ENCODE measurements at regions not wholly inside any gene's neighbourhood (a gene's known extent, or its start where the extent isn't known, plus 50 kb on each side); places are given as distances from the start of the nearest gene placed in this dataset.

DNA sequence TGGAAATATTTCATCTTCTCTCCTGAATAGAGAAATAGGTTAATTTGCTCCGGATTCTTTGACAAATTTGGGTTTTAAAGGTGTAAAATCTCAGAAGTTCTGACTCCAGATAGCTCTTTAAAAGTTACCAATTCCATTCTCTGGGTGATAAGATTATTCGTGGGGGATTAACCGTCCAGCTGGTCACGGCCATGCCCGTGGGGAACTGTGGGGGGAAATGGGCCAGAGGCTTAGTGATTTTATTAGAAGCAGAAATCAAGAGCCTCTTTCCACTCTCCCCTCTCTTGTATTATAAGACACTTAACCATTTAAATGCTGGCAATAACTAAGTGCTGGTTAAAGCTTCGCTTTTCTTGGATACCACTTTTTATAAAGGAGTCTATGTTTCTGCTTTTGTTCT is 376.4 kb upstream of the KAZN start:
- no peak for DNase-seq

GRCh38 chr1:14228677-14229076 is 369.8 kb upstream of the KAZN start:
- DNase-seq = no peak

DNA sequence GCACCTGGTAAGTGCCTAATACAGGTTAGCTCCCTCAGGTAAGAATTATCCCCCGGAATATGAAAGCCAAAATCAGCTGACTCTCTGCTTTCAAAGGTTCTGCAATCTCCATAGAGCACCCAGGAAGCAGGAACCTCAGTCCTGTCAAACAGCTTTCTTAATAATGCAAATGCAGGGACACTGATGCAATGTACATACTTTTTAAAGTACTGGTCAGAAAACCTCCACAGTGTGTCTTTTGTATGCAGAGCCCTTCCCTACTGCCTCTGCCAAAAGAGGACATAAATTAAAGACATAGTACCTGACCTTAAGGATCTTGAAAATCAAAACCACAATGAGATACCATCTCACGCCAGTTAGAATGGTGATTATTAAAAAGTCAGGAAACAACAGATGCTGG is 365.0 kb upstream of the KAZN start:
- DNase-seq = no peak

- no peak for DNase-seq
Observed at GRCh38 chr1:14236097-14236496, 362.4 kb upstream of the KAZN start.

DNA sequence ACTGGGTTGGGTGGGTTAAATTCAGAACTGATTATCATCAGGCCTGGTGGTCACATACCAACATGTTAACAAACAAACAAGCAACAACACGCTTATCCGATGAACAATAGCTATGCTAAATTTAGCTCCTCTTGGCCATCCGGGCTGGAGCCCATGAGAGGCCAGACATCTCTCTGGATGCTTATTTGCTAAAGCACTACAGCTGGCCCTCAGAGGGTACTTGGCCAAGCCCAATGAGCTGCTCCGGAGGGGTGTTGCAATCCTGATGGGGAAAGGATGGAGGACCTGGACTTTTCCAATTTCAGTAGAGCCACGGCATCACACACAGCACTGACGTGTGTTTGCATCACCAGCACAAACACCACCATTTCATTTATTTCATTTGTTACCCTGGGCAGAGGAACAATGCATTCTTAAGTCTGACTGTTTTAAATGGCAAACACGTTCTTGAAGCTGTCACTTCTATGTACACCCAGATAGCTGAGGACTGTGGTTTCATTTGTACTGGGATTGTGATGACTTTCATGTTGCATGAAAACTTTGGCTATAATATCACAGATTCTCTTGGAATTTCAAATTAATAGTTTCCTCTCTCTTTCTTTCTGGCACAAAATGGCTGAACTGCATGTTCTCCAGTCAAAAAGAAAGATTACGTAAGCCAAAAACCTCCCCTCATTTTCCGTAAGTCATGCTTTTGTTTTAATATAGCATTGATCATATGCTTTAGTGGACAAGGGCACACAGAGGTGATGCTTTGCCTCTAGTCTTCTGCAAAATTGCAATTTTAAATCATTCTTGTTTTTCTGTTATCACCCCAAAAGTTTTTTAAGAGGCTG is 359.8 kb upstream of the KAZN start:
- DNase-seq = no peak

- DNase-seq = no peak
Observed at GRCh38 chr1:14240265-14240664, 358.2 kb upstream of the KAZN start.

DNA sequence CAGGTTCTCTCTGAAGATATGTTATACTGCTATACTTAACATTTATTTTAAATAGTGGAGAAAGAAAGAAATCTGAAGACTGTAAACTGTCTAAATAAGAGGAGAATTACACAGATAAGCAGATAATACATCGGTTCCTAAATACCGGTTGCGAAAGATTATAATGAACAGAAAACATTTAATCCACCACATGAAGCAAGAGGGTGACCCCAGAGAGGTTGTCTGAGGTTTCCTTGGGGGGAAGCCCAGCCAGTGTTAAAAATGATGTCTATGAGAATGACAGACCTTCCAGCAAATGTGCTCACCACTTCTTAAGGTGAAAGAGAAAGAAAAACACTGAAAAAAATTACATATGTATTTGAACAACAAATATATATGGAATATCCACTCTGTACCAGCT is 356.4 kb upstream of the KAZN start:
- DNase-seq = no peak

- DNase-seq = no peak
Observed at GRCh38 chr1:14242870-14243269, 355.6 kb upstream of the KAZN start.

- no peak for DNase-seq
Observed at GRCh38 chr1:14245954-14246353, 352.5 kb upstream of the KAZN start.

- DNase-seq = no peak
Observed at GRCh38 chr1:14246471-14246870, 352.0 kb upstream of the KAZN start.

DNA sequence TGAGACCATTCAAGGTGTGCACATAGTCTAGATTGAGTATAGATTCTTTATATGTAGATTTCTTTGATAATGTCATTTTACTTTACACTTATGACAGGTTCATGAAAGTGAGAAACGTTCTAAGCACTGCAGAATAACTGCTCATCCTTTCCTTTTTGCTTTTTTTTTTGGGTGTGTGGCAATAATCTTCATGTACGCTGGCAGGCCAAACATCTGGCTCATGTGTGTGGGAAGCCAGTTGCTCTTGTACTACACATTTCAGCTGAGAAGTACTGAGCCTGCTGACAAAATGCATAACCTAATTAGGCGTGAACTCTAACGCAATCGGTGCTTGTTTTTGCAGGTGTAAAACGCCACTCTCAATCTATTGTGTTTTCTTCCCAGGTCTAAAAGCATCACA is 350.8 kb upstream of the KAZN start:
- DNase-seq = no peak

- DNase-seq = no peak
Observed at GRCh38 chr1:14251871-14252270, 346.6 kb upstream of the KAZN start.

DNA sequence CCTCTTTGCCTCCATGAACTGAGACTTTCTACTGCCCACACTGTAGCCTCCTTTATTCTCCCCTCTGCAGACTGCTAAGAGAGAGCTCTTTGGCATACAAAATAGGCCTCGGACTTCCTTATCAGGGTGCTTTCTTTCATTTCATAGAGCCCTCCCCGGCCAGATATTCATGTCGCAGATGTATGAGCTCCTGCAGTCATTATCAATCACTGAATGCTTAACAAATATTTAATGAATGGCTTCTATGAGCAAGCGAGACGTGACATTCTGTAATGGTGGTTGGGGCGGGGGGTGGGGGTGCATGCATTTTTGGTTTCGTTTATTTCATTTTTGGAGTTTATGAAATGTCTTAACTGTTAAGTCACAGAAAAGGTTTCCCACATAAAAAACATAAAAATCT is 344.8 kb upstream of the KAZN start:
- no peak for DNase-seq

- DNase-seq = no peak
Observed at GRCh38 chr1:14254251-14254650, 344.2 kb upstream of the KAZN start.

- DNase-seq = no peak
Observed at GRCh38 chr1:14255233-14255632, 343.3 kb upstream of the KAZN start.

DNA sequence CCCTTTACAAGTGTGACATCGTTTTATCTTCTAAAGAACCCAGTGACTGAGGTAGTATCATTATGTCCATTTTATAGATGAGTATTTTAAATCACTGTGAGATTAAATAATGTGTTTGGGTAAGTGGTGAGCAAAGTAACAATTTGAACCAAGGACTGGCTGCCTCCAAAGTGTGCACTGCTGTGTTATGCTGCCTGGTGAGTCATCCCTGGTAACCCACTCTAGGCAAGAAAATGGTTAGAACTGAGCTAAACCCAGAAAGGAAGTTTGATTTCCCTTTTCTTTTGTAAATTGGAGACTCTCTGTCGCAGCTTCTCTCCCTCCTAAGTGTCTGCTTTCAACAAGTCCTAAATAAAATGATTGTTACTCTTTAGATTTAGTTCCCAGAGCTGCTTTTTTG is 342.8 kb upstream of the KAZN start:
- no peak for DNase-seq

- no peak for DNase-seq
Observed at GRCh38 chr1:14259191-14259757, 339.2 kb upstream of the KAZN start.

- no peak for DNase-seq
Observed at GRCh38 chr1:14260480-14260879, 338.0 kb upstream of the KAZN start.

DNA sequence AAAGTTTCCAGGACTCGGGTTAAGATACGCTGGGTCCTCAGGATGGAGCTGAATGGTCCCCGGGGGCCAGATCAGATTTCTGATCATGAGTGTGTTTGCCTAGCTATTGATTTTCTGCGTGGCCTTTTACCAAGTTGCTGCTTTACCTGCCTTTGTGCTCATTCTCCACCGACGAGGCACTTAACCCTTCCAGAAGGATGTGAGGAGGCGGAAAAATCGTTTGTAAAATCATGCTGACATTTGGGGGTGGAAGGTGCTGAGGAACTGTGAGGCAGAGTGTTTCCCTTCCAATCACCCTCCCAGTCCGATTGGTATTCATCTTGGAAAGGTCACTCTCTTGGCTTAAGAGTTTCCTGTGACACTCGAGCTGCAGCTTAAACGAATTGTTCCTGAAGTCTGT is 337.1 kb upstream of the KAZN start:
- no peak for DNase-seq

- no peak for DNase-seq
Observed at GRCh38 chr1:14262637-14263036, 335.8 kb upstream of the KAZN start.

DNA sequence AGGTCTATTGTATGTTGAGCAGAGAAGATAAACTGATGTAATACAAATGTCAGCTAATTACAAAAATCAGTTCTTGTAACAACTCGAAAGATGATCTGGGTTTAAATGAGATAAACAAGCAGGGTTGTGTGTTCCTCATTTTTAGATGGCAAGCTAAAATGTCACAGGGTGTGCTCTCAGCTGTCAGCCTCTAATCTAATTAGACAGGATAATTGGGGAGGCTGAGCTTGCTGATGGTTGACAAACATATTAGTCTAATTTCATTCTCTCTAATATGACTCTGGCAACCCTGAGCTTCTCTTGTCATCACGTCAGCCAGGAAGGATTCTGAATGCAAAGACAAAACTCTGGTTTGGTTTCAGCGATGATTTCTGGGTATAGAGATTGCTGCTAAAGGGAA is 335.3 kb upstream of the KAZN start:
- DNase-seq = no peak

- no peak for DNase-seq
Observed at GRCh38 chr1:14263671-14264070, 334.8 kb upstream of the KAZN start.

GRCh38 chr1:14265495-14265894 is 333.0 kb upstream of the KAZN start:
- DNase-seq = no peak

DNA sequence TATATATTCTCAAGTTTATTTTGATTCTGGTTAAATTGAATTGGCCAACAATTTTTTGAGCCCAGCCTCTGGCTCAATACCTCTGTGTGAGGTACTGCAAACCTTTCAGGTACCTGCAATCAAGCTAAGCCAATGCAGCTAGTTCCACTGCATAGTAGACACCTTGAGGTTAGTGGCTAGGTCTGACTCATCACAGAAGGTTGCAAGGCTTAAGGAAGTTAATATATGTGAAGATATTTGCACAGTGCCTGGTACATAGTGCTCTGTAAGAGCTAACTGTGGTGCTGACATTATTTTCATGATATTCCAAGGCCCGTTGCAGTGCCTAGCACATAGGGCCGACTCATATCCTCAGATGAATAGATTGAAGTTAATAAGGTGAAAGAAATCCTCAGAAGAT is 330.5 kb upstream of the KAZN start:
- DNase-seq = no peak

GRCh38 chr1:14270821-14271220 is 327.7 kb upstream of the KAZN start:
- DNase-seq = no peak
